ENCODE measurements at regions not wholly inside any gene's neighbourhood (a gene's known extent, or its start where the extent isn't known, plus 50 kb on each side); places are given as distances from the start of the nearest gene placed in this dataset.

GRCh38 chr13:64527561-64527960 is 2702.6 kb downstream of the PCDH9 start:
- Histone ChIP-seq H3K9ac (ENCODE audit: insufficient read length, low read depth) (no peak overlapping the region), H3K4me3 (ENCODE audit: insufficient read length, low read depth) (no peak overlapping the region), H3K4me1 (ENCODE audit: insufficient read depth, insufficient read length) (no peaks in the 10 kb centered on the region), H3K27me3 (ENCODE audit: insufficient read depth, insufficient read length) (no peaks in the 10 kb centered on the region), H3K9me3 (ENCODE audit: insufficient read depth, low read length) (no peaks in the 10 kb centered on the region), H3K36me3 (ENCODE audit: insufficient read depth, insufficient read length, low read length) (no peaks in the 10 kb centered on the region)
- no peak for DNase-seq (ENCODE audit: low read depth, low spot score)
- TF ChIP-seq ZNF274 (IDR thresholded peaks at IDR 0.05; ENCODE audit: low read depth, low read length) (no peak), SUZ12 (IDR thresholded peaks at IDR 0.05; ENCODE audit: extremely low read depth, insufficient read depth, insufficient read length) (no peak)

GRCh38 chr13:64525687-64526086 is 2704.4 kb downstream of the PCDH9 start:
- no peak overlapping the region for H3K4me3 ChIP-seq (ENCODE audit: insufficient read length, low read depth)
- TF ChIP-seq SUZ12 (IDR thresholded peaks at IDR 0.05; ENCODE audit: extremely low read depth, insufficient read depth, insufficient read length) (no peak), ZNF274 (IDR thresholded peaks at IDR 0.05; ENCODE audit: low read depth, low read length) (no peak), YY1 (IDR thresholded peaks at IDR 0.05; ENCODE audit: insufficient read depth, insufficient read length) (no peak)
- no peaks in the 10 kb centered on the region for H3K36me3 ChIP-seq (ENCODE audit: insufficient read depth, insufficient read length, low read length)
- no peaks in the 10 kb centered on the region for H3K4me1 ChIP-seq (ENCODE audit: insufficient read depth, insufficient read length)
- no peaks in the 10 kb centered on the region for H3K27me3 ChIP-seq (ENCODE audit: insufficient read depth, insufficient read length)
- no peak overlapping the region for H3K9ac ChIP-seq (ENCODE audit: insufficient read length, low read depth)
- no peak for DNase-seq (ENCODE audit: low read depth, low spot score)
- no peaks in the 10 kb centered on the region for H3K9me3 ChIP-seq (ENCODE audit: insufficient read depth, low read length)

GRCh38 chr13:64510747-64511146 is 2719.4 kb downstream of the PCDH9 start:
- DNase-seq (ENCODE audit: low read depth, low spot score): no peak
- Histone ChIP-seq H3K4me3 (ENCODE audit: insufficient read length, low read depth) (no peak overlapping the region), H3K27me3 (ENCODE audit: insufficient read depth, insufficient read length) (no peaks in the 10 kb centered on the region), H3K36me3 (ENCODE audit: insufficient read depth, insufficient read length, low read length) (no peaks in the 10 kb centered on the region), H3K9ac (ENCODE audit: insufficient read length, low read depth) (no peak overlapping the region), H3K4me1 (ENCODE audit: insufficient read depth, insufficient read length) (no peaks in the 10 kb centered on the region), H3K9me3 (ENCODE audit: insufficient read depth, low read length) (no peaks in the 10 kb centered on the region)
- no peak for TF ChIP-seq YY1 (IDR thresholded peaks at IDR 0.05; ENCODE audit: insufficient read depth, insufficient read length)
- TF ChIP-seq SUZ12 (IDR thresholded peaks at IDR 0.05; ENCODE audit: extremely low read depth, insufficient read depth, insufficient read length): no peak
- TF ChIP-seq ZNF274 (IDR thresholded peaks at IDR 0.05; ENCODE audit: low read depth, low read length): no peak

- no peaks in the 10 kb centered on the region for H3K36me3 ChIP-seq (ENCODE audit: insufficient read depth, insufficient read length, low read length)
- H3K4me3 ChIP-seq (ENCODE audit: insufficient read length, low read depth): no peak overlapping the region
- H3K27me3 ChIP-seq (ENCODE audit: insufficient read depth, insufficient read length): no peaks in the 10 kb centered on the region
- TF ChIP-seq YY1 (IDR thresholded peaks at IDR 0.05; ENCODE audit: insufficient read depth, insufficient read length) (no peak), SUZ12 (IDR thresholded peaks at IDR 0.05; ENCODE audit: extremely low read depth, insufficient read depth, insufficient read length) (no peak), ZNF274 (IDR thresholded peaks at IDR 0.05; ENCODE audit: low read depth, low read length) (no peak)
- no peaks in the 10 kb centered on the region for H3K9me3 ChIP-seq (ENCODE audit: insufficient read depth, low read length)
- no peaks in the 10 kb centered on the region for H3K4me1 ChIP-seq (ENCODE audit: insufficient read depth, insufficient read length)
- no peak overlapping the region for H3K9ac ChIP-seq (ENCODE audit: insufficient read length, low read depth)
- DNase-seq (ENCODE audit: low read depth, low spot score): no peak
Observed at GRCh38 chr13:64506246-64506645, 2723.9 kb downstream of the PCDH9 start.

- Histone ChIP-seq H3K36me3 (ENCODE audit: insufficient read depth, insufficient read length, low read length) (no peaks in the 10 kb centered on the region), H3K9ac (ENCODE audit: insufficient read length, low read depth) (no peak overlapping the region), H3K4me1 (ENCODE audit: insufficient read depth, insufficient read length) (no peaks in the 10 kb centered on the region), H3K9me3 (ENCODE audit: insufficient read depth, low read length) (no peaks in the 10 kb centered on the region), H3K27me3 (ENCODE audit: insufficient read depth, insufficient read length) (no peaks in the 10 kb centered on the region), H3K4me3 (ENCODE audit: insufficient read length, low read depth) (no peak overlapping the region)
- TF ChIP-seq ZNF274 (IDR thresholded peaks at IDR 0.05; ENCODE audit: low read depth, low read length) (no peak), SUZ12 (IDR thresholded peaks at IDR 0.05; ENCODE audit: extremely low read depth, insufficient read depth, insufficient read length) (no peak), YY1 (IDR thresholded peaks at IDR 0.05; ENCODE audit: insufficient read depth, insufficient read length) (no peak)
- no peak for DNase-seq (ENCODE audit: low read depth, low spot score)
Observed at GRCh38 chr13:64505336-64505910, 2724.7 kb downstream of the PCDH9 start.

- no peak overlapping the region for H3K4me3 ChIP-seq (ENCODE audit: insufficient read length, low read depth)
- DNase-seq (ENCODE audit: low read depth, low spot score): no peak
- H3K9ac ChIP-seq (ENCODE audit: insufficient read length, low read depth): no peak overlapping the region
- H3K9me3 ChIP-seq (ENCODE audit: insufficient read depth, low read length): no peaks in the 10 kb centered on the region
- H3K36me3 ChIP-seq (ENCODE audit: insufficient read depth, insufficient read length, low read length): no peaks in the 10 kb centered on the region
- TF ChIP-seq SUZ12 (IDR thresholded peaks at IDR 0.05; ENCODE audit: extremely low read depth, insufficient read depth, insufficient read length): no peak
- TF ChIP-seq YY1 (IDR thresholded peaks at IDR 0.05; ENCODE audit: insufficient read depth, insufficient read length): no peak
- no peak for TF ChIP-seq ZNF274 (IDR thresholded peaks at IDR 0.05; ENCODE audit: low read depth, low read length)
- no peaks in the 10 kb centered on the region for H3K4me1 ChIP-seq (ENCODE audit: insufficient read depth, insufficient read length)
- no peaks in the 10 kb centered on the region for H3K27me3 ChIP-seq (ENCODE audit: insufficient read depth, insufficient read length)
Observed at GRCh38 chr13:64488731-64489130, 2741.4 kb downstream of the PCDH9 start.

- H3K4me1 ChIP-seq (ENCODE audit: insufficient read depth, insufficient read length): no peaks in the 10 kb centered on the region
- H3K4me3 ChIP-seq (ENCODE audit: insufficient read length, low read depth): no peak overlapping the region
- TF ChIP-seq SUZ12 (IDR thresholded peaks at IDR 0.05; ENCODE audit: extremely low read depth, insufficient read depth, insufficient read length): no peak
- no peak for TF ChIP-seq YY1 (IDR thresholded peaks at IDR 0.05; ENCODE audit: insufficient read depth, insufficient read length)
- no peak for TF ChIP-seq ZNF274 (IDR thresholded peaks at IDR 0.05; ENCODE audit: low read depth, low read length)
- no peak for DNase-seq (ENCODE audit: low read depth, low spot score)
- no peaks in the 10 kb centered on the region for H3K27me3 ChIP-seq (ENCODE audit: insufficient read depth, insufficient read length)
- H3K9me3 ChIP-seq (ENCODE audit: insufficient read depth, low read length): no peaks in the 10 kb centered on the region
- no peaks in the 10 kb centered on the region for H3K36me3 ChIP-seq (ENCODE audit: insufficient read depth, insufficient read length, low read length)
- H3K9ac ChIP-seq (ENCODE audit: insufficient read length, low read depth): no peak overlapping the region
Observed at GRCh38 chr13:64482373-64482772, 2747.8 kb downstream of the PCDH9 start.
